MM.1S (cell line): ENCODE measurements at regions not wholly inside any gene's neighbourhood (a gene's known extent, or its start where the extent isn't known, plus 50 kb on each side); places are given as distances from the start of the nearest gene placed in this dataset.

Experiments
- DNase-seq: peaks from one replicate; pipeline ENCODE4 v3.0.0-alpha.2; 2015
- H2AFZ ChIP-seq: fragments of 300-600 bp; sonication (generic); 2 replicates; pipeline ENCODE4 v1.6.0; 2016; ENCODE audit warnings: antibody characterized with exemption, low read length
- H3F3A ChIP-seq: fragments of 300-600 bp; sonication (generic); 2 replicates; pipeline ENCODE4 v1.6.1; 2016; ENCODE audit warnings: mild to moderate bottlenecking, antibody characterized with exemption, low read length, moderate library complexity, mixed read lengths; ENCODE audit not compliant: insufficient read depth
- H3K27ac ChIP-seq: fragments of 300-600 bp; sonication (generic); 2 replicates; pipeline ENCODE4 v1.5.1; 2016; ENCODE audit warnings: mild to moderate bottlenecking, low read length
- H3K27me3 ChIP-seq: fragments of 300-600 bp; sonication (generic); replicated peaks from 2 replicates; pipeline ENCODE4 v1.6.0; 2016; ENCODE audit warnings: low read length; ENCODE audit not compliant: insufficient read depth
- H3K36me3 ChIP-seq: fragments of 300-600 bp; sonication (generic); replicated peaks from 2 replicates; pipeline ENCODE4 v1.6.1; 2016; ENCODE audit warnings: mild to moderate bottlenecking, low read length, mixed read lengths; ENCODE audit not compliant: insufficient read depth
- H3K4me1 ChIP-seq: fragments of 300-600 bp; sonication (generic); 2 replicates; pipeline ENCODE4 v1.6.1; 2016; ENCODE audit warnings: low read length, mixed read lengths
- H3K4me2 ChIP-seq: fragments of 300-600 bp; sonication (generic); 2 replicates; pipeline ENCODE4 v1.6.0; 2016; ENCODE audit warnings: low read depth, low read length
- H3K4me3 ChIP-seq: fragments of 300-600 bp; sonication (generic); 2 replicates; pipeline ENCODE4 v1.5.1; 2016; ENCODE audit warnings: low read length, mixed read lengths
- H3K79me2 ChIP-seq: fragments of 300-600 bp; sonication (generic); 2 replicates; pipeline ENCODE4 v1.6.1; 2016; ENCODE audit warnings: mixed run types, low read length, mixed read lengths
- H3K9ac ChIP-seq: fragments of 300-600 bp; sonication (generic); 2 replicates; pipeline ENCODE4 v1.6.1; 2016; ENCODE audit warnings: low read length, mixed read lengths
- H3K9me2 ChIP-seq: fragments of 300-600 bp; sonication (generic); replicated peaks from 2 replicates; pipeline ENCODE4 v1.6.1; 2016; ENCODE audit warnings: mild to moderate bottlenecking, low read length, mixed read lengths; ENCODE audit not compliant: insufficient read depth
- H3K9me3 ChIP-seq: fragments of 300-600 bp; sonication (generic); replicated peaks from 2 replicates; pipeline ENCODE4 v1.6.1; 2016; ENCODE audit warnings: mild to moderate bottlenecking, low read length, mixed read lengths; ENCODE audit not compliant: insufficient read depth
- H4K20me1 ChIP-seq: fragments of 300-600 bp; sonication (generic); 2 replicates; pipeline ENCODE4 v1.6.1; 2016; ENCODE audit warnings: mild to moderate bottlenecking, low read length, moderate library complexity, mixed read lengths; ENCODE audit not compliant: insufficient read depth
- EZH2 ChIP-seq: fragments of 300-600 bp; sonication (generic); optimal IDR thresholded peaks from 2 replicates; pipeline ENCODE3; 2017; ENCODE audit warnings: low read depth, mild to moderate bottlenecking, antibody characterized with exemption, low read length, mixed read lengths
- EZH2phosphoT487 ChIP-seq: fragments of 300-600 bp; sonication (generic); IDR thresholded peaks from 2 replicates; pipeline ENCODE4 v1.6.1; 2018; ENCODE audit warnings: antibody characterized with exemption, low read length
- TF ChIP-seq, protein P1 (sequence below): fragments of 300-600 bp; sonication (generic); IDR thresholded peaks from 2 replicates; pipeline ENCODE4 v1.5.1; 2016; ENCODE audit warnings: antibody characterized with exemption, low read length, mixed read lengths

DNA sequence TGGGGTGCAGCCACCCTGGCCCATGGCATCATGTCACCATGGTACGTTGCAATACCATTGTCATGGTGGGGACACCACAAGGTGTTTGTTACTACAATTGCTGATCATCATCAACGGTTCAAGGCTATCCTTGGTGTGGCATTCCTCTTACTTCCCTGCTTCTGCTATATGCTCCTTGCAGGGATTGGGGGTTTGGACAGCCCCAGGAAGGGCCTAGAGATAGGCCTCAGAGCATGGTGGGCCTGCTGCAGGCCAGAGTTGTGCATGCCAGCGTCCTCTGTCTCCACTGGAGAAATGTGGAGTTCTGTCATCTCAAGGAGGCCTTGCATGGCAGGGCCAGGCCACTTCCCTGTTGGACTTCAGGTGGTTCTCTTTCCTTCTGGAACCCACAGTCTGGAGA is 234.6 kb upstream of the MKI67 start:
- TF ChIP-seq EZH2 (no peak), EZH2phosphoT487 (no peak)
- TF ChIP-seq, protein P1, sequence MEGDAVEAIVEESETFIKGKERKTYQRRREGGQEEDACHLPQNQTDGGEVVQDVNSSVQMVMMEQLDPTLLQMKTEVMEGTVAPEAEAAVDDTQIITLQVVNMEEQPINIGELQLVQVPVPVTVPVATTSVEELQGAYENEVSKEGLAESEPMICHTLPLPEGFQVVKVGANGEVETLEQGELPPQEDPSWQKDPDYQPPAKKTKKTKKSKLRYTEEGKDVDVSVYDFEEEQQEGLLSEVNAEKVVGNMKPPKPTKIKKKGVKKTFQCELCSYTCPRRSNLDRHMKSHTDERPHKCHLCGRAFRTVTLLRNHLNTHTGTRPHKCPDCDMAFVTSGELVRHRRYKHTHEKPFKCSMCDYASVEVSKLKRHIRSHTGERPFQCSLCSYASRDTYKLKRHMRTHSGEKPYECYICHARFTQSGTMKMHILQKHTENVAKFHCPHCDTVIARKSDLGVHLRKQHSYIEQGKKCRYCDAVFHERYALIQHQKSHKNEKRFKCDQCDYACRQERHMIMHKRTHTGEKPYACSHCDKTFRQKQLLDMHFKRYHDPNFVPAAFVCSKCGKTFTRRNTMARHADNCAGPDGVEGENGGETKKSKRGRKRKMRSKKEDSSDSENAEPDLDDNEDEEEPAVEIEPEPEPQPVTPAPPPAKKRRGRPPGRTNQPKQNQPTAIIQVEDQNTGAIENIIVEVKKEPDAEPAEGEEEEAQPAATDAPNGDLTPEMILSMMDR: no peak
- no peaks in the 10 kb centered on the region for H3K9me3 ChIP-seq
- H3K4me1 ChIP-seq: no peaks in the 10 kb centered on the region
- no peak overlapping the region for H2AFZ ChIP-seq
- no peak overlapping the region for H3K4me2 ChIP-seq
- no peaks in the 10 kb centered on the region for H3F3A ChIP-seq
- H3K27me3 ChIP-seq: no peaks in the 10 kb centered on the region
- no peak overlapping the region for H3K9ac ChIP-seq
- no peaks in the 10 kb centered on the region for H3K36me3 ChIP-seq
- no peak overlapping the region for H3K4me3 ChIP-seq
- no peaks in the 10 kb centered on the region for H3K9me2 ChIP-seq
- H3K27ac ChIP-seq: no peak overlapping the region
- no peaks in the 10 kb centered on the region for H4K20me1 ChIP-seq
- no peak for DNase-seq
- H3K79me2 ChIP-seq: no peaks in the 10 kb centered on the region

GRCh38 chr10:128361487-128361886 is 235.3 kb upstream of the MKI67 start:
- Histone ChIP-seq H3F3A (no peaks in the 10 kb centered on the region), H3K4me1 (no peaks in the 10 kb centered on the region), H3K4me2 (no peak overlapping the region), H3K27ac (no peak overlapping the region), H3K9ac (no peak overlapping the region), H3K36me3 (no peaks in the 10 kb centered on the region), H3K9me3 (no peaks in the 10 kb centered on the region), H3K79me2 (no peaks in the 10 kb centered on the region), H4K20me1 (no peaks in the 10 kb centered on the region), H3K27me3 (no peaks in the 10 kb centered on the region), H3K9me2 (no peaks in the 10 kb centered on the region), H3K4me3 (no peak overlapping the region), H2AFZ (no peak overlapping the region)
- no peak for DNase-seq
- TF ChIP-seq, protein P1: no peak
- TF ChIP-seq EZH2 (no peak), EZH2phosphoT487 (no peak)

GRCh38 chr10:128362514-128362913 is 236.3 kb upstream of the MKI67 start:
- Histone ChIP-seq H2AFZ (0 out of 2 replicates have a peak overlapping the region, but pooled peaks have one; percentile 15), H3K36me3 (no peaks in the 10 kb centered on the region), H3K9me2 (no peaks in the 10 kb centered on the region), H3K4me1 (no peaks in the 10 kb centered on the region), H4K20me1 (no peaks in the 10 kb centered on the region), H3K27ac (no peak overlapping the region), H3K79me2 (no peaks in the 10 kb centered on the region), H3K4me3 (no peak overlapping the region), H3K9me3 (no peaks in the 10 kb centered on the region), H3F3A (no peaks in the 10 kb centered on the region), H3K9ac (no peak overlapping the region), H3K4me2 (no peak overlapping the region), H3K27me3 (no peaks in the 10 kb centered on the region)
- no peak for TF ChIP-seq EZH2
- no peak for TF ChIP-seq EZH2phosphoT487
- TF ChIP-seq, protein P1: no peak
- DNase-seq: no peak
